ENCODE measurements at regions not wholly inside any gene's neighbourhood (a gene's known extent, or its start where the extent isn't known, plus 50 kb on each side); places are given as distances from the start of the nearest gene placed in this dataset.

DNA sequence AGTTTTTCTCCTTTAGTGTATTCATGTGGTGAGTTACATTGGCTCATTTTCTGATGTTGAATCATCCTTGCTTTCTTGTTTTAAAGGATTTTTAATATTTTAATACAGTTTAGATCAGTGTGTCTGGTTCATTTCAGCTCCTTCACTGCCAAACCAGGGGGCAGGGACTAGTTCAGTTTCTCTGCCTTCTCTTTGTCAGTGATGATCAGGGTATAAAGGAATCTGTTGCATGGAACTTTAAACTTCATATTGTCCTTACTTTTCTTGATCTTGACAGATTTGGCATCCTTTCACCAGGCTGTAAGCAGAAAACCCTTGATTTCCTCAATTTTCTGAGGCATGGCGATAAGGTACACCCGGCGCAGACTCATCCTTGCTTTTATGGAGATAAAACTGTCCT, 149.4 kb downstream of the KDR start:
- intact Hi-C loops (cut with micrococcal nuclease) (no loop called here), in situ Hi-C loops (cut with MboI; ENCODE audit: low sequenced_read_pairs) (no loop called here), dilution Hi-C loops (cut with HindIII; ENCODE audit: low sequenced_read_pairs, unreplicated experiment) (no loop called here)
- H3K56ac ChIP-seq (ENCODE audit: extremely low read depth, insufficient read depth, low read length), result no peak overlapping the region
- no peaks in the 10 kb centered on the region for H3K9me1 ChIP-seq (ENCODE audit: insufficient read depth, low read length)
- no peak overlapping the region for H4K91ac ChIP-seq (ENCODE audit: insufficient read depth, low read depth, low read length)
- no peak overlapping the region for H4K8ac ChIP-seq (ENCODE audit: low read depth in 2 of 2, low read length in 2 of 2)
- WGBS, 2 experiments (ENCODE audit: extremely low coverage in 2 of 2, insufficient read length in 1 of 2), result no CpG with 5 or more reads among the region's 3 CpGs
- no peak overlapping the region for H2BK20ac ChIP-seq (ENCODE audit: low read depth, low read length)
- H3K4ac ChIP-seq (ENCODE audit: low read depth, low read length), result no peak overlapping the region
- no TSS peak for BruUV-seq (replicated peaks)
- no peak overlapping the region for H4K5ac ChIP-seq (ENCODE audit: low read depth, low read length)
- ChIA-PET CTCF (no interaction called here), POLR2A (ENCODE audit: unreplicated experiment) (no interaction called here)
- peaks cover 16% of the 10 kb centered on the region for H3K27me3 ChIP-seq (ENCODE audit: control insufficient read depth, insufficient read depth, low read length)
- ATAC-seq (ENCODE audit: low read depth) (no peak), DNase-seq (no peak)
- H4K20me1 ChIP-seq (ENCODE audit: insufficient read depth, low read length), result no peaks in the 10 kb centered on the region
- no peak overlapping the region for H3K9ac ChIP-seq (ENCODE audit: low read depth, low read length)
- H3K79me1 ChIP-seq (ENCODE audit: low read depth in 1 of 2, low read length in 2 of 2), result no peaks in the 10 kb centered on the region
- H3K27ac ChIP-seq (ENCODE audit: insufficient read depth, low read length), result no peak overlapping the region
- H2BK15ac ChIP-seq (ENCODE audit: low read depth, low read length), result no peak overlapping the region
- no peak overlapping the region for H3K4me2 ChIP-seq (ENCODE audit: low read depth, low read length)
- H3K14ac ChIP-seq (replicated peaks; ENCODE audit: low read depth, low read length), result no peak overlapping the region
- no peaks in the 10 kb centered on the region for H3K9me3 ChIP-seq (ENCODE audit: control insufficient read depth, insufficient read depth, low read length)
- no peak overlapping the region for H2BK5ac ChIP-seq (ENCODE audit: low read depth, low read length, poor library complexity, severe bottlenecking)
- H3K4me3 ChIP-seq (ENCODE audit: insufficient read depth, low read depth, low read length), result no peak overlapping the region
- no peak overlapping the region for H3K23ac ChIP-seq (ENCODE audit: low read depth, low read length)
- H2AK5ac ChIP-seq (ENCODE audit: low read depth, low read length), result no peak overlapping the region
- H2AK9ac ChIP-seq (replicated peaks; ENCODE audit: low read depth, low read length, poor library complexity), result no peak overlapping the region
- no peaks in the 10 kb centered on the region for H3K36me3 ChIP-seq (ENCODE audit: control insufficient read depth, insufficient read depth, low read length)
- TF ChIP-seq CEBPB (IDR thresholded peaks at IDR 0.05; ENCODE audit: low read depth, low read length) (no peak), NFE2L2 (IDR thresholded peaks at IDR 0.05; ENCODE audit: low read depth, low read length) (no peak), POLR2A (IDR thresholded peaks at IDR 0.05; ENCODE audit: low read depth, low read length) (no peak), SMC3 (IDR thresholded peaks at IDR 0.05; ENCODE audit: low read depth, low read length) (no peak), RAD21 (IDR thresholded peaks at IDR 0.05; ENCODE audit: low read length) (no peak), MAFK (IDR thresholded peaks at IDR 0.05; ENCODE audit: low read depth, low read length) (no peak)
- H3K4me1 ChIP-seq (ENCODE audit: control insufficient read depth, insufficient read depth, low read length), result no peaks in the 10 kb centered on the region
- H3K18ac ChIP-seq (ENCODE audit: low read depth, low read length), result no peak overlapping the region
- no peak overlapping the region for H2AFZ ChIP-seq (replicated peaks; ENCODE audit: low read length, poor library complexity)
- no peak overlapping the region for H2BK120ac ChIP-seq (ENCODE audit: low read depth, low read length)

Data from IMR-90 (cell line).